Natural killer cell (primary cell): ENCODE measurements at regions not wholly inside any gene's neighbourhood (a gene's known extent, or its start where the extent isn't known, plus 50 kb on each side); places are given as distances from the start of the nearest gene placed in this dataset.

Experiments used
- ATAC-seq, 3 donors: fragments of 150-1000 bp in 2 of 3; fragments of 200-7000 bp in 1 of 3; cut with Tn5 transposase; 1 replicate in 1 of 3; 2 replicates in 2 of 3; pipeline ENCODE4 v1.10.0; 2021; ENCODE audit warnings: mild to moderate bottlenecking in 2 of 3, moderate library complexity in 2 of 3
- DNase-seq, 2 donors: peaks; one replicate each; pipeline versions ENCODE4 v3.0.0 to v3.0.0-alpha.2; 2013 to 2021; ENCODE audit warnings: mixed read lengths in 1 of 2
- H3K27ac ChIP-seq: one replicate; pipeline ENCODE4 v1.5.1; 2013; ENCODE audit warnings: mild to moderate bottlenecking, low read length
- H3K27me3 ChIP-seq: one replicate; pipeline ENCODE4 v1.6.1; 2013; ENCODE audit warnings: low read length; ENCODE audit not compliant: control insufficient read depth, insufficient read depth
- H3K36me3 ChIP-seq: one replicate; pipeline ENCODE4 v1.6.1; 2013; ENCODE audit warnings: low read length; ENCODE audit not compliant: control insufficient read depth, insufficient read depth
- H3K4me1 ChIP-seq: one replicate; pipeline ENCODE4 v1.6.1; 2013; ENCODE audit warnings: low read length; ENCODE audit not compliant: control insufficient read depth, insufficient read depth
- H3K4me3 ChIP-seq: one replicate; pipeline ENCODE4 v1.5.1; 2013; ENCODE audit warnings: low read length
- H3K9me3 ChIP-seq: one replicate; pipeline ENCODE4 v1.6.1; 2013; ENCODE audit warnings: low read length; ENCODE audit not compliant: control insufficient read depth, insufficient read depth
- H3K27ac Mint-ChIP-seq, 2 donors: one replicate each; pipeline ENCODE4 v1.8.0; 2022; ENCODE audit warnings: mild to moderate bottlenecking in 2 of 2, mixed read lengths in 2 of 2, moderate library complexity in 1 of 2
- H3K27me3 Mint-ChIP-seq, 2 donors: one replicate each; pipeline ENCODE4 v1.8.0; 2022; ENCODE audit warnings: low read depth in 2 of 2, mixed read lengths in 2 of 2
- H3K36me3 Mint-ChIP-seq: one replicate; pipeline ENCODE4 v1.8.0; 2022; ENCODE audit warnings: mixed read lengths
- H3K4me1 Mint-ChIP-seq, 2 donors: one replicate each; pipeline ENCODE4 v1.8.0; 2022; ENCODE audit warnings: mixed read lengths in 2 of 2
- H3K4me3 Mint-ChIP-seq: one replicate; pipeline ENCODE4 v1.8.0; 2022; ENCODE audit warnings: mild to moderate bottlenecking, moderate library complexity, mixed read lengths
- H3K9me3 Mint-ChIP-seq, 2 donors: one replicate each; pipeline ENCODE4 v1.8.0; 2022; ENCODE audit warnings: mixed read lengths in 2 of 2
- WGBS: methylation state at CpG from one replicate; pipeline ENCODE4 v1.1.7; 2013; ENCODE audit warnings: missing lambda C conversion rate; ENCODE audit not compliant: insufficient coverage; 5-methylcytosine and 5-hydroxymethylcytosine counted together
- intact Hi-C: fragments of 100-400 bp; cut with micrococcal nuclease; formaldehyde crosslinking; loops from one replicate; pipeline ENCODE4 v1.14.2; 2022
- TF ChIP-seq, protein P1 (sequence below): fragments of 200-600 bp; IDR thresholded peaks from one replicate; pipeline ENCODE4 v1.8.0; 2022; ENCODE audit warnings: antibody characterized with exemption

DNA sequence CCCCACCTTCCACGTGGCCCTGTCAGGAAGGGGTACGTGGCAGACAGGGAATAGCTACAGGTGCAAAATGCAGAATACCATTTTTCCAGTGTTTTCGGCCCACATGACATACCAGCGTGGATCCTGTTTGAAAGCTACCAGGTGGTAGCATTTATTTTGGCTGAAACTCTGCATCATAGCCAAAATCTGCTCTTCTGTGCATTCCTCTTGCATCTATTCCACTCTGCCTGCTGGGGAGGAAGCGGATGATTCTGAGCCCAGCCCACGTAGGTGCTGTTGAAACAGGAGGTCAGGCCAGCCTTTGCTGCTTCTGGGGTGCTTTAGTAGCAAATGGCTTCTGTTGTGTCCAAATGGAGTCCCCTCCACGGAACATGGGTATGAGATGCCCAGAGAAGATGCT, 670.9 kb upstream of the EEF2KMT start:
- Histone ChIP-seq H3K36me3 (no peaks in the 10 kb centered on the region), H3K9me3 (no peaks in the 10 kb centered on the region), H3K4me3 (no peak overlapping the region), H3K27me3 (no peaks in the 10 kb centered on the region), H3K4me1 (no peaks in the 10 kb centered on the region), H3K27ac (no peak overlapping the region)
- intact Hi-C loops: no loop called here
- ATAC-seq (no peak), DNase-seq (no peak)
- no peak overlapping the region for H3K27ac Mint-ChIP-seq
- no peaks in the 10 kb centered on the region for H3K36me3 Mint-ChIP-seq
- H3K4me1 Mint-ChIP-seq: no peaks in the 10 kb centered on the region
- H3K27me3 Mint-ChIP-seq: no peaks in the 10 kb centered on the region
- peaks cover 2% of the 10 kb centered on the region in 2 donors for H3K9me3 Mint-ChIP-seq
- WGBS: 76% methylated on average over 7 of the region's 7 CpGs
- TF ChIP-seq, protein P1, sequence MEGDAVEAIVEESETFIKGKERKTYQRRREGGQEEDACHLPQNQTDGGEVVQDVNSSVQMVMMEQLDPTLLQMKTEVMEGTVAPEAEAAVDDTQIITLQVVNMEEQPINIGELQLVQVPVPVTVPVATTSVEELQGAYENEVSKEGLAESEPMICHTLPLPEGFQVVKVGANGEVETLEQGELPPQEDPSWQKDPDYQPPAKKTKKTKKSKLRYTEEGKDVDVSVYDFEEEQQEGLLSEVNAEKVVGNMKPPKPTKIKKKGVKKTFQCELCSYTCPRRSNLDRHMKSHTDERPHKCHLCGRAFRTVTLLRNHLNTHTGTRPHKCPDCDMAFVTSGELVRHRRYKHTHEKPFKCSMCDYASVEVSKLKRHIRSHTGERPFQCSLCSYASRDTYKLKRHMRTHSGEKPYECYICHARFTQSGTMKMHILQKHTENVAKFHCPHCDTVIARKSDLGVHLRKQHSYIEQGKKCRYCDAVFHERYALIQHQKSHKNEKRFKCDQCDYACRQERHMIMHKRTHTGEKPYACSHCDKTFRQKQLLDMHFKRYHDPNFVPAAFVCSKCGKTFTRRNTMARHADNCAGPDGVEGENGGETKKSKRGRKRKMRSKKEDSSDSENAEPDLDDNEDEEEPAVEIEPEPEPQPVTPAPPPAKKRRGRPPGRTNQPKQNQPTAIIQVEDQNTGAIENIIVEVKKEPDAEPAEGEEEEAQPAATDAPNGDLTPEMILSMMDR: no peak
- no peak overlapping the region for H3K4me3 Mint-ChIP-seq

DNA sequence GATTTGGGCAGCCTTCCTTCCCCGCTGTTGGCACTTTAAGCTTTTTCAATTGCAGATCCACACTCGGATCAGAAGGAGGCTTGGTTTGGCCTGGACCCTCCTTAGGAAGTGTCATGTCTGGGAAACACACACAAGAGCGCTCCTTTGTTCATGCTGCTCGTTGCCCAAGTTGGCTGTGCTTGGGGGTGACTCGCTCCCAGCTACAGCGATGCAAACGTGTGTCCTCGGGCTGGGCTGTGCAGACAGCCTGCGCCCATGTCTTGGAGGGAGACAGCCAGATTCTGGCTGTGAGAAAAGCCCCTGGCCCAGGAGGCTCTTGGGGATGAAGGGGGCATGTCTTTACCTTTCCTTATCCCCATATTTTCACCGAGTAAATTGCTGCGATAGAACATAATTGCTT, 665.6 kb upstream of the EEF2KMT start:
- H3K4me3 ChIP-seq: no peak overlapping the region
- Mint-ChIP-seq H3K36me3 (no peaks in the 10 kb centered on the region), H3K27me3 (no peaks in the 10 kb centered on the region), H3K9me3 (peaks cover 2 to 6% of the 10 kb centered on the region in 2 donors), H3K4me1 (no peaks in the 10 kb centered on the region), H3K4me3 (no peak overlapping the region), H3K27ac (no peak overlapping the region)
- no peak overlapping the region for H3K27ac ChIP-seq
- ATAC-seq (no peak), DNase-seq (no peak)
- TF ChIP-seq, protein P1: no peak
- WGBS: 71% methylated on average over 11 of the region's 11 CpGs
- H3K4me1 ChIP-seq: no peaks in the 10 kb centered on the region
- no peaks in the 10 kb centered on the region for H3K36me3 ChIP-seq
- no peaks in the 10 kb centered on the region for H3K27me3 ChIP-seq
- intact Hi-C loops: no loop called here
- H3K9me3 ChIP-seq: no peaks in the 10 kb centered on the region

DNA sequence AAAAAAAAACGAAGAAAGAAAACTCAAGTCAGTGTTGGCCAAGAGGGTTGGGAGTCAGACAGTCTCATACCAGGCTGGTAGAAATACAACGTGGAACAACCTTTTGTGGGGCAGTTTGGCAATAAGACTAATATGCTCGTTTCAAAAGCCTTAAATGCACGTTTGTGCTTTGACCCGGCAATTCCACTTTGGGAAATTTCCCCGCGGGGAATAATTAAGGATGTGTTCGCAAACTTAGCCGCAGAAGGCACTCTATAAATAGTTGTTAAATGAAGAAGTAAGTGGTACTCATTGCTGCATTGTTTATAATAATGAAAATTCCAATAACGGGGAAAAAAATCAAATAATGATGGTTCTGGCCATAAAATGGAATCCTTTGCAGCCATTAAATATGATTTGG, 664.8 kb upstream of the EEF2KMT start:
- Histone ChIP-seq H3K27me3 (no peaks in the 10 kb centered on the region), H3K9me3 (no peaks in the 10 kb centered on the region), H3K4me1 (no peaks in the 10 kb centered on the region), H3K36me3 (no peaks in the 10 kb centered on the region), H3K27ac (no peak overlapping the region), H3K4me3 (no peak overlapping the region)
- Mint-ChIP-seq H3K36me3 (no peaks in the 10 kb centered on the region), H3K27me3 (no peaks in the 10 kb centered on the region), H3K9me3 (peaks cover 2 to 6% of the 10 kb centered on the region in 2 donors), H3K27ac (no peak overlapping the region), H3K4me1 (no peaks in the 10 kb centered on the region), H3K4me3 (no peak overlapping the region)
- intact Hi-C loops: no loop called here
- WGBS: 87% methylated on average over 10 of the region's 10 CpGs
- TF ChIP-seq, protein P1: no peak
- ATAC-seq (no peak), DNase-seq (no peak)

DNA sequence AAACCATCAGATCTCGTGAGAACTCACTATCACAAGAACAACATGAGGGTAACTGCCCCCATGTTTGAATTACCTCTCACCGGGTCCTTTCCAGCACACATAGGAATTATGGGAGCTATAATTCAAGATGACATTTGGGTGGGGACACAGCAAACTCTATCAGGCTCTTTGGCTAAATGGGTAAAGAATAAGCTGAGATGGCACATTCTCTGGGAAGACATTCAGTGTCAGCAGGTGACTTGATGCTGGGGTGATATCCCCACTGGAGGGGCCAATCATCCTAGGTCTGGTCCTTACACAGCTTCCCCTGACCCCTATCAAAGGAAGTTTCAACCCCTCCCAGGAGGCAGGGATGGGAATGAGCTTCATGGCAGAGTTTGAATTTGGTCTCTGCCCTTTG, 664.0 kb upstream of the EEF2KMT start:
- H3K36me3 Mint-ChIP-seq: no peaks in the 10 kb centered on the region
- Histone ChIP-seq H3K9me3 (no peaks in the 10 kb centered on the region), H3K36me3 (no peaks in the 10 kb centered on the region), H3K4me1 (no peaks in the 10 kb centered on the region), H3K27ac (no peak overlapping the region), H3K4me3 (no peak overlapping the region), H3K27me3 (no peaks in the 10 kb centered on the region)
- peaks cover 2 to 7% of the 10 kb centered on the region in 2 donors for H3K9me3 Mint-ChIP-seq
- ATAC-seq (no peak), DNase-seq (no peak)
- intact Hi-C loops: no loop called here
- TF ChIP-seq, protein P1: no peak
- no peak overlapping the region for H3K27ac Mint-ChIP-seq
- H3K4me1 Mint-ChIP-seq: no peaks in the 10 kb centered on the region
- no peak overlapping the region for H3K4me3 Mint-ChIP-seq
- no peaks in the 10 kb centered on the region for H3K27me3 Mint-ChIP-seq
- 88% methylated on average over 1 of the region's 2 CpGs for WGBS
